Upper lobe of left lung (tissue), 4 donors: ENCODE measurements at regions not wholly inside any gene's neighbourhood (a gene's known extent, or its start where the extent isn't known, plus 50 kb on each side); places are given as distances from the start of the nearest gene placed in this dataset.

Experiments used
- POLR2A ChIP-seq, 4 donors: fragments of 450-650 bp; IDR thresholded peaks; one replicate each; pipeline ENCODE4 v1.5.1; 2016 to 2017; ENCODE audit warnings: antibody characterized with exemption in 4 of 4, mild to moderate bottlenecking in 2 of 4
- POLR2AphosphoS5 ChIP-seq, 2 donors: sonication (generic); formaldehyde crosslinking; IDR thresholded peaks; one replicate each; pipeline ENCODE4 v1.5.1; 2017; ENCODE audit warnings: antibody characterized with exemption in 2 of 2

- TF ChIP-seq POLR2AphosphoS5 (IDR thresholded peaks at IDR 0.05) = no peak
- no peak for TF ChIP-seq POLR2A (IDR thresholded peaks at IDR 0.05)
Measured at GRCh38 chr5:112086740-112087139, 329.7 kb upstream of the NREP start.
